ENCODE measurements at regions not wholly inside any gene's neighbourhood (a gene's known extent, or its start where the extent isn't known, plus 50 kb on each side); places are given as distances from the start of the nearest gene placed in this dataset.

- no peak for ATAC-seq
- Mint-ChIP-seq H3K4me1 (no peaks in the 10 kb centered on the region), H3K27me3 (no peaks in the 10 kb centered on the region), H3K27ac (no peak overlapping the region), H3K4me3 (no peak overlapping the region), H3K9me3 (no peaks in the 10 kb centered on the region)
- DNase-seq: no peak
Measured at GRCh38 chr2:147681093-147681492, 163.7 kb upstream of the ACVR2A start.

- no peaks in the 10 kb centered on the region for H3K27me3 Mint-ChIP-seq
- DNase-seq (no peak), ATAC-seq (no peak)
- no peak overlapping the region for H3K4me3 Mint-ChIP-seq
- H3K27ac Mint-ChIP-seq: no peak overlapping the region
- no peaks in the 10 kb centered on the region for H3K9me3 Mint-ChIP-seq
- no peaks in the 10 kb centered on the region for H3K4me1 Mint-ChIP-seq
Measured at GRCh38 chr2:147679955-147680531, 164.8 kb upstream of the ACVR2A start.

GRCh38 chr2:147679191-147679954 lies 165.5 kb upstream of the ACVR2A start:
- Mint-ChIP-seq H3K4me1 (no peaks in the 10 kb centered on the region), H3K27ac (no peak overlapping the region), H3K27me3 (no peaks in the 10 kb centered on the region), H3K9me3 (no peaks in the 10 kb centered on the region), H3K4me3 (no peak overlapping the region)
- DNase-seq (no peak), ATAC-seq (no peak)

GRCh38 chr2:147665105-147665504 lies 179.7 kb upstream of the ACVR2A start:
- Mint-ChIP-seq H3K27ac (no peak overlapping the region), H3K9me3 (no peaks in the 10 kb centered on the region), H3K27me3 (no peaks in the 10 kb centered on the region), H3K4me1 (peaks cover 23% of the 10 kb centered on the region), H3K4me3 (no peak overlapping the region)
- DNase-seq (no peak), ATAC-seq (no peak)

- ATAC-seq (peak; percentile 48), DNase-seq (peak in 1 of 2 donors; percentile 4)
- Mint-ChIP-seq H3K9me3 (peaks cover 1 to 4% of the 10 kb centered on the region in 2 donors), H3K4me3 (peak overlapping the region; percentile 61 to 62), H3K27me3 (no peaks in the 10 kb centered on the region), H3K4me1 (peaks cover 23% of the 10 kb centered on the region), H3K27ac (peak overlapping the region; percentile 72 to 88)
Measured at GRCh38 chr2:147663962-147664361, 180.9 kb upstream of the ACVR2A start.

- H3K4me1 Mint-ChIP-seq: peaks cover 23% of the 10 kb centered on the region
- peak overlapping the region; percentile 72 to 88 for H3K27ac Mint-ChIP-seq
- H3K4me3 Mint-ChIP-seq: peak overlapping the region; percentile 61 to 62
- DNase-seq: peak; percentile 9 to 12
- peaks cover 5 to 8% of the 10 kb centered on the region in 2 donors for H3K9me3 Mint-ChIP-seq
- no peaks in the 10 kb centered on the region for H3K27me3 Mint-ChIP-seq
- peak; percentile 88 for ATAC-seq
Measured at GRCh38 chr2:147663153-147663961, 181.5 kb upstream of the ACVR2A start.

GRCh38 chr2:147662221-147662620 lies 182.6 kb upstream of the ACVR2A start:
- Mint-ChIP-seq H3K27ac (no peak overlapping the region), H3K4me1 (peaks cover 23% of the 10 kb centered on the region), H3K27me3 (no peaks in the 10 kb centered on the region), H3K9me3 (peaks cover 5 to 8% of the 10 kb centered on the region in 2 donors), H3K4me3 (no peak overlapping the region)
- ATAC-seq (no peak), DNase-seq (no peak)

GRCh38 chr2:147660680-147661079 lies 184.1 kb upstream of the ACVR2A start:
- ATAC-seq: no peak
- DNase-seq: no peak
- Mint-ChIP-seq H3K4me3 (no peak overlapping the region), H3K27me3 (no peaks in the 10 kb centered on the region), H3K4me1 (peaks cover 23% of the 10 kb centered on the region), H3K27ac (no peak overlapping the region), H3K9me3 (peaks cover 5 to 8% of the 10 kb centered on the region in 2 donors)

- peaks cover 5 to 8% of the 10 kb centered on the region in 2 donors for H3K9me3 Mint-ChIP-seq
- DNase-seq: no peak
- H3K27ac Mint-ChIP-seq: peak overlapping the region in 1 of 2 donors; percentile 1
- no peaks in the 10 kb centered on the region for H3K27me3 Mint-ChIP-seq
- H3K4me1 Mint-ChIP-seq: peaks cover 21% of the 10 kb centered on the region
- H3K4me3 Mint-ChIP-seq: no peak overlapping the region
- no peak for ATAC-seq
Measured at GRCh38 chr2:147659051-147659450, 185.8 kb upstream of the ACVR2A start.

GRCh38 chr2:147657086-147658000 lies 187.5 kb upstream of the ACVR2A start:
- peaks cover 4% of the 10 kb centered on the region for H3K4me1 Mint-ChIP-seq
- no peaks in the 10 kb centered on the region for H3K27me3 Mint-ChIP-seq
- H3K9me3 Mint-ChIP-seq: peaks cover 5 to 8% of the 10 kb centered on the region in 2 donors
- no peak for DNase-seq
- H3K27ac Mint-ChIP-seq: no peak overlapping the region
- no peak overlapping the region for H3K4me3 Mint-ChIP-seq
- ATAC-seq: no peak

- H3K9me3 Mint-ChIP-seq: no peaks in the 10 kb centered on the region
- no peak for DNase-seq
- H3K4me3 Mint-ChIP-seq: no peak overlapping the region
- no peak for ATAC-seq
- H3K4me1 Mint-ChIP-seq: no peaks in the 10 kb centered on the region
- H3K27me3 Mint-ChIP-seq: no peaks in the 10 kb centered on the region
- H3K27ac Mint-ChIP-seq: no peak overlapping the region
Measured at GRCh38 chr2:147649998-147650397, 194.8 kb upstream of the ACVR2A start.

- DNase-seq (no peak), ATAC-seq (no peak)
- no peak overlapping the region for H3K27ac Mint-ChIP-seq
- H3K4me1 Mint-ChIP-seq: no peaks in the 10 kb centered on the region
- H3K27me3 Mint-ChIP-seq: no peaks in the 10 kb centered on the region
- H3K4me3 Mint-ChIP-seq: no peak overlapping the region
- no peaks in the 10 kb centered on the region for H3K9me3 Mint-ChIP-seq
Measured at GRCh38 chr2:147649286-147649685, 195.5 kb upstream of the ACVR2A start.

GRCh38 chr2:147648471-147648870 lies 196.4 kb upstream of the ACVR2A start:
- DNase-seq: no peak
- ATAC-seq: no peak
- H3K9me3 Mint-ChIP-seq: no peaks in the 10 kb centered on the region
- no peaks in the 10 kb centered on the region for H3K4me1 Mint-ChIP-seq
- no peaks in the 10 kb centered on the region for H3K27me3 Mint-ChIP-seq
- no peak overlapping the region for H3K27ac Mint-ChIP-seq
- H3K4me3 Mint-ChIP-seq: no peak overlapping the region

GRCh38 chr2:147647816-147648215 lies 197.0 kb upstream of the ACVR2A start:
- Mint-ChIP-seq H3K27ac (no peak overlapping the region), H3K27me3 (no peaks in the 10 kb centered on the region)
- no peak for ATAC-seq

GRCh38 chr2:147646818-147647468 lies 197.9 kb upstream of the ACVR2A start:
- DNase-seq: no peak
- ATAC-seq: no peak
- no peaks in the 10 kb centered on the region for H3K4me1 Mint-ChIP-seq
- no peaks in the 10 kb centered on the region for H3K27me3 Mint-ChIP-seq
- peaks cover 0 to 1% of the 10 kb centered on the region in 2 donors for H3K9me3 Mint-ChIP-seq
- H3K27ac Mint-ChIP-seq: no peak overlapping the region
- H3K4me3 Mint-ChIP-seq: no peak overlapping the region

More at GRCh38 chr2:147647816-147648215, 197.0 kb upstream of the ACVR2A start:
- Mint-ChIP-seq H3K4me1 (no peaks in the 10 kb centered on the region), H3K9me3 (no peaks in the 10 kb centered on the region), H3K4me3 (no peak overlapping the region)
- no peak for DNase-seq
